ENCODE measurements at regions not wholly inside any gene's neighbourhood (a gene's known extent, or its start where the extent isn't known, plus 50 kb on each side); places are given as distances from the start of the nearest gene placed in this dataset.

DNA sequence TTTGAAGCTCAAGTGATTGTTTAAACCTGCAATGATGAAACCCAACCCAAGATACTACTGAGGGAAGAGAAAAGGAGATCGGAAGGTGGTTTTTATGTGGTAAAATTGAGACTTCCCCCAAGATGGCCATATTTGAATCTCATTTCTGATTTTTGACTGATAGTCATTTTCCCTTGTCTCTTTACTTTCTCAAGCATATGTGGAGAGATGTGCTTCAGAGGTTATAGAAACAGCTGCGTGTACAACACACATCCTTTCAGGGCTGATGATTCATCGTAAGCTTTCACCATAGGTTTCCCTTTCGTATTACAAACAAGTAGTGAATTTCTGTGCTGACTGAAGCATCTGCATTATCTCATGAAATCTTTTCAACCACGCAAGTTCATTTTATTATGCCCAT, 276.2 kb downstream of the EMP1 start (continued):
- TF ChIP-seq, protein P1, sequence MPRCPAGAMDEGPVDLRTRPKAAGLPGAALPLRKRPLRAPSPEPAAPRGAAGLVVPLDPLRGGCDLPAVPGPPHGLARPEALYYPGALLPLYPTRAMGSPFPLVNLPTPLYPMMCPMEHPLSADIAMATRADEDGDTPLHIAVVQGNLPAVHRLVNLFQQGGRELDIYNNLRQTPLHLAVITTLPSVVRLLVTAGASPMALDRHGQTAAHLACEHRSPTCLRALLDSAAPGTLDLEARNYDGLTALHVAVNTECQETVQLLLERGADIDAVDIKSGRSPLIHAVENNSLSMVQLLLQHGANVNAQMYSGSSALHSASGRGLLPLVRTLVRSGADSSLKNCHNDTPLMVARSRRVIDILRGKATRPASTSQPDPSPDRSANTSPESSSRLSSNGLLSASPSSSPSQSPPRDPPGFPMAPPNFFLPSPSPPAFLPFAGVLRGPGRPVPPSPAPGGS (IDR thresholded peaks at IDR 0.05; ENCODE audit: borderline replicate concordance, insufficient read depth, low read depth, low read length, poor library complexity, severe bottlenecking) = no peak
- TF ChIP-seq, protein P2, sequence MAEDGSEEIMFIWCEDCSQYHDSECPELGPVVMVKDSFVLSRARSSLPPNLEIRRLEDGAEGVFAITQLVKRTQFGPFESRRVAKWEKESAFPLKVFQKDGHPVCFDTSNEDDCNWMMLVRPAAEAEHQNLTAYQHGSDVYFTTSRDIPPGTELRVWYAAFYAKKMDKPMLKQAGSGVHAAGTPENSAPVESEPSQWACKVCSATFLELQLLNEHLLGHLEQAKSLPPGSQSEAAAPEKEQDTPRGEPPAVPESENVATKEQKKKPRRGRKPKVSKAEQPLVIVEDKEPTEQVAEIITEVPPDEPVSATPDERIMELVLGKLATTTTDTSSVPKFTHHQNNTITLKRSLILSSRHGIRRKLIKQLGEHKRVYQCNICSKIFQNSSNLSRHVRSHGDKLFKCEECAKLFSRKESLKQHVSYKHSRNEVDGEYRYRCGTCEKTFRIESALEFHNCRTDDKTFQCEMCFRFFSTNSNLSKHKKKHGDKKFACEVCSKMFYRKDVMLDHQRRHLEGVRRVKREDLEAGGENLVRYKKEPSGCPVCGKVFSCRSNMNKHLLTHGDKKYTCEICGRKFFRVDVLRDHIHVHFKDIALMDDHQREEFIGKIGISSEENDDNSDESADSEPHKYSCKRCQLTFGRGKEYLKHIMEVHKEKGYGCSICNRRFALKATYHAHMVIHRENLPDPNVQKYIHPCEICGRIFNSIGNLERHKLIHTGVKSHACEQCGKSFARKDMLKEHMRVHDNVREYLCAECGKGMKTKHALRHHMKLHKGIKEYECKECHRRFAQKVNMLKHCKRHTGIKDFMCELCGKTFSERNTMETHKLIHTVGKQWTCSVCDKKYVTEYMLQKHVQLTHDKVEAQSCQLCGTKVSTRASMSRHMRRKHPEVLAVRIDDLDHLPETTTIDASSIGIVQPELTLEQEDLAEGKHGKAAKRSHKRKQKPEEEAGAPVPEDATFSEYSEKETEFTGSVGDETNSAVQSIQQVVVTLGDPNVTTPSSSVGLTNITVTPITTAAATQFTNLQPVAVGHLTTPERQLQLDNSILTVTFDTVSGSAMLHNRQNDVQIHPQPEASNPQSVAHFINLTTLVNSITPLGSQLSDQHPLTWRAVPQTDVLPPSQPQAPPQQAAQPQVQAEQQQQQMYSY (CRISPR knock-in tag; IDR thresholded peaks at IDR 0.05) = no peak
- TF ChIP-seq RELA (IDR thresholded peaks at IDR 0.05; ENCODE audit: borderline replicate concordance, partially characterized antibody) = no peak
- TF ChIP-seq, protein P3, sequence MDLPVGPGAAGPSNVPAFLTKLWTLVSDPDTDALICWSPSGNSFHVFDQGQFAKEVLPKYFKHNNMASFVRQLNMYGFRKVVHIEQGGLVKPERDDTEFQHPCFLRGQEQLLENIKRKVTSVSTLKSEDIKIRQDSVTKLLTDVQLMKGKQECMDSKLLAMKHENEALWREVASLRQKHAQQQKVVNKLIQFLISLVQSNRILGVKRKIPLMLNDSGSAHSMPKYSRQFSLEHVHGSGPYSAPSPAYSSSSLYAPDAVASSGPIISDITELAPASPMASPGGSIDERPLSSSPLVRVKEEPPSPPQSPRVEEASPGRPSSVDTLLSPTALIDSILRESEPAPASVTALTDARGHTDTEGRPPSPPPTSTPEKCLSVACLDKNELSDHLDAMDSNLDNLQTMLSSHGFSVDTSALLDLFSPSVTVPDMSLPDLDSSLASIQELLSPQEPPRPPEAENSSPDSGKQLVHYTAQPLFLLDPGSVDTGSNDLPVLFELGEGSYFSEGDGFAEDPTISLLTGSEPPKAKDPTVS (IDR thresholded peaks at IDR 0.05; ENCODE audit: low read depth, low read length) = no peak
- TF ChIP-seq, protein P4, sequence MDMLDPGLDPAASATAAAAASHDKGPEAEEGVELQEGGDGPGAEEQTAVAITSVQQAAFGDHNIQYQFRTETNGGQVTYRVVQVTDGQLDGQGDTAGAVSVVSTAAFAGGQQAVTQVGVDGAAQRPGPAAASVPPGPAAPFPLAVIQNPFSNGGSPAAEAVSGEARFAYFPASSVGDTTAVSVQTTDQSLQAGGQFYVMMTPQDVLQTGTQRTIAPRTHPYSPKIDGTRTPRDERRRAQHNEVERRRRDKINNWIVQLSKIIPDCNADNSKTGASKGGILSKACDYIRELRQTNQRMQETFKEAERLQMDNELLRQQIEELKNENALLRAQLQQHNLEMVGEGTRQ (IDR thresholded peaks at IDR 0.05; ENCODE audit: borderline replicate concordance, low read depth, low read length) = no peak
- no peak for TF ChIP-seq SPI1 (IDR thresholded peaks at IDR 0.05; ENCODE audit: borderline replicate concordance, insufficient read depth, low read depth, low read length)
- TF ChIP-seq EZH2 (IDR thresholded peaks at IDR 0.05; ENCODE audit: borderline replicate concordance, control insufficient read depth, low read depth, low read length) = no peak
- no peak for TF ChIP-seq ESRRA (IDR thresholded peaks at IDR 0.05; ENCODE audit: low read length)
- TF ChIP-seq EP300 (IDR thresholded peaks at IDR 0.05; ENCODE audit: borderline replicate concordance in 1 of 2, control insufficient read depth in 1 of 2, low read depth in 2 of 2, low read length in 2 of 2) = peak in 1 of 2 experiments; percentile 72; a peak in 1 of 4 replicates
- no peak for TF ChIP-seq RCOR1 (conservative IDR thresholded peaks at IDR 0.05; ENCODE audit: low read depth, low read length)
- TF ChIP-seq, protein P5, sequence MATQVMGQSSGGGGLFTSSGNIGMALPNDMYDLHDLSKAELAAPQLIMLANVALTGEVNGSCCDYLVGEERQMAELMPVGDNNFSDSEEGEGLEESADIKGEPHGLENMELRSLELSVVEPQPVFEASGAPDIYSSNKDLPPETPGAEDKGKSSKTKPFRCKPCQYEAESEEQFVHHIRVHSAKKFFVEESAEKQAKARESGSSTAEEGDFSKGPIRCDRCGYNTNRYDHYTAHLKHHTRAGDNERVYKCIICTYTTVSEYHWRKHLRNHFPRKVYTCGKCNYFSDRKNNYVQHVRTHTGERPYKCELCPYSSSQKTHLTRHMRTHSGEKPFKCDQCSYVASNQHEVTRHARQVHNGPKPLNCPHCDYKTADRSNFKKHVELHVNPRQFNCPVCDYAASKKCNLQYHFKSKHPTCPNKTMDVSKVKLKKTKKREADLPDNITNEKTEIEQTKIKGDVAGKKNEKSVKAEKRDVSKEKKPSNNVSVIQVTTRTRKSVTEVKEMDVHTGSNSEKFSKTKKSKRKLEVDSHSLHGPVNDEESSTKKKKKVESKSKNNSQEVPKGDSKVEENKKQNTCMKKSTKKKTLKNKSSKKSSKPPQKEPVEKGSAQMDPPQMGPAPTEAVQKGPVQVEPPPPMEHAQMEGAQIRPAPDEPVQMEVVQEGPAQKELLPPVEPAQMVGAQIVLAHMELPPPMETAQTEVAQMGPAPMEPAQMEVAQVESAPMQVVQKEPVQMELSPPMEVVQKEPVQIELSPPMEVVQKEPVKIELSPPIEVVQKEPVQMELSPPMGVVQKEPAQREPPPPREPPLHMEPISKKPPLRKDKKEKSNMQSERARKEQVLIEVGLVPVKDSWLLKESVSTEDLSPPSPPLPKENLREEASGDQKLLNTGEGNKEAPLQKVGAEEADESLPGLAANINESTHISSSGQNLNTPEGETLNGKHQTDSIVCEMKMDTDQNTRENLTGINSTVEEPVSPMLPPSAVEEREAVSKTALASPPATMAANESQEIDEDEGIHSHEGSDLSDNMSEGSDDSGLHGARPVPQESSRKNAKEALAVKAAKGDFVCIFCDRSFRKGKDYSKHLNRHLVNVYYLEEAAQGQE (IDR thresholded peaks at IDR 0.05; ENCODE audit: low read depth, low read length) = no peak
- TF ChIP-seq JUNB (IDR thresholded peaks at IDR 0.05) = peak; percentile 69
- no peak for TF ChIP-seq KDM1A (IDR thresholded peaks at IDR 0.05; ENCODE audit: borderline replicate concordance)
- TF ChIP-seq ZNF207 (IDR thresholded peaks at IDR 0.05; ENCODE audit: borderline replicate concordance) = no peak

Data from GM12878 (cell line).